ENCODE measurements at regions not wholly inside any gene's neighbourhood (a gene's known extent, or its start where the extent isn't known, plus 50 kb on each side); places are given as distances from the start of the nearest gene placed in this dataset.

DNA sequence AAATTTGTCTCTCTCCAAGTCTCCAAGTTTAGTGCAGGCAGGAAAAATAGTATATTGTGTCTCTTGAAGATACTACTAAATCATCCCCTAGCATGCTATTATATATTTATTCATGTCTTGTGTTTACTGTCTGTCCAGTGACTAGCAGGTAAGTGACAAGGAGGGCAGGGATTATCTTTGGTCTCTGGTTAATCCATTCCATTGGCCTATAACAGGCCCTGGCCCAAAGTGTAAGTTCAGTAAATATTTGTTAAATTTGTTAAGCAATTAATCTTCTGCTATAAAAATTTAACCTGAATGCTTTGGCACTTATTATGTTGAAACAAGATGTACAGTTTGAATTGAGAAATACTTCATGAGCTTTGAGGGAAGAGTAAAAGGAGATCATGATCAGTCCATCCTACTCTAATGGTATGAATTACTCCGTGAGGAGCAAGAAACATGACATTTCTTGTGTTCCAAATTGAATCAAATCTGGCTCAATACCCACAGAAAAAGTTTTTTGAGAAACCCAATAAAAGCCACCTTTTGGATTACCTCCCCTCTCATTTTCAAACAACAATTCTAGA is 219.7 kb downstream of the DTWD2 start (continued):
- TF ChIP-seq, protein P1, sequence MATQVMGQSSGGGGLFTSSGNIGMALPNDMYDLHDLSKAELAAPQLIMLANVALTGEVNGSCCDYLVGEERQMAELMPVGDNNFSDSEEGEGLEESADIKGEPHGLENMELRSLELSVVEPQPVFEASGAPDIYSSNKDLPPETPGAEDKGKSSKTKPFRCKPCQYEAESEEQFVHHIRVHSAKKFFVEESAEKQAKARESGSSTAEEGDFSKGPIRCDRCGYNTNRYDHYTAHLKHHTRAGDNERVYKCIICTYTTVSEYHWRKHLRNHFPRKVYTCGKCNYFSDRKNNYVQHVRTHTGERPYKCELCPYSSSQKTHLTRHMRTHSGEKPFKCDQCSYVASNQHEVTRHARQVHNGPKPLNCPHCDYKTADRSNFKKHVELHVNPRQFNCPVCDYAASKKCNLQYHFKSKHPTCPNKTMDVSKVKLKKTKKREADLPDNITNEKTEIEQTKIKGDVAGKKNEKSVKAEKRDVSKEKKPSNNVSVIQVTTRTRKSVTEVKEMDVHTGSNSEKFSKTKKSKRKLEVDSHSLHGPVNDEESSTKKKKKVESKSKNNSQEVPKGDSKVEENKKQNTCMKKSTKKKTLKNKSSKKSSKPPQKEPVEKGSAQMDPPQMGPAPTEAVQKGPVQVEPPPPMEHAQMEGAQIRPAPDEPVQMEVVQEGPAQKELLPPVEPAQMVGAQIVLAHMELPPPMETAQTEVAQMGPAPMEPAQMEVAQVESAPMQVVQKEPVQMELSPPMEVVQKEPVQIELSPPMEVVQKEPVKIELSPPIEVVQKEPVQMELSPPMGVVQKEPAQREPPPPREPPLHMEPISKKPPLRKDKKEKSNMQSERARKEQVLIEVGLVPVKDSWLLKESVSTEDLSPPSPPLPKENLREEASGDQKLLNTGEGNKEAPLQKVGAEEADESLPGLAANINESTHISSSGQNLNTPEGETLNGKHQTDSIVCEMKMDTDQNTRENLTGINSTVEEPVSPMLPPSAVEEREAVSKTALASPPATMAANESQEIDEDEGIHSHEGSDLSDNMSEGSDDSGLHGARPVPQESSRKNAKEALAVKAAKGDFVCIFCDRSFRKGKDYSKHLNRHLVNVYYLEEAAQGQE (IDR thresholded peaks at IDR 0.05; ENCODE audit: unreplicated experiment) = no peak

DNA sequence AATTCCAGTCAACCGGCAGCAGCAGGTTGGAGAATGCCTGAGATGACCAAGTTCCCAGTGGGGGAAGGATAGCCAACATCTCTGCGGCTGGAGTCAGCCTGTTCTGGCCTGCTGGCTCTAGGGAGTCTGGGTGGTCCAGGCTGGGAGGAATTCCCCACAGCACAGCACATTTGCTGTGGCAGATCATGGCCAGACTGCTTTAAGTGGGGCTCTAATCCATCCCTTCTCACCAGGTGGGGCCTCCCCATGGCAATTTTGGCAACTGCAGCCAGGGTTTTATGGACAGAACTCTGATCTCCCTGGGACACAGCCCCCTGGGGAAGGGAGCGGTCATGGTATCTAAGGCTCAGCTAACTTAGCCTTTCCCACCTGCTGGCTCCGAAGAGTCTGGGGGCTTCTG is 226.1 kb downstream of the DTWD2 start:
- DNase-seq (ENCODE audit: low spot score) (no peak), ATAC-seq (no peak)
- H4K20me1 ChIP-seq (replicated peaks; ENCODE audit: insufficient read depth) = no peaks in the 10 kb centered on the region
- no peak overlapping the region for H3K4me3 Mint-ChIP-seq
- no peak overlapping the region for H3K27ac ChIP-seq (ENCODE audit: low read depth)
- H3K36me3 Mint-ChIP-seq (ENCODE audit: low read depth) = no peaks in the 10 kb centered on the region
- no peak overlapping the region for H3K4me3 ChIP-seq
- 0 out of 2 replicates have a peak overlapping the region, but pooled peaks have one; percentile 47 for H2AFZ ChIP-seq
- H3K4me1 ChIP-seq (ENCODE audit: insufficient read depth) = no peaks in the 10 kb centered on the region
- no peaks in the 10 kb centered on the region for H3K4me1 Mint-ChIP-seq
- H3F3A ChIP-seq (replicated peaks; ENCODE audit: low read depth) = no peaks in the 10 kb centered on the region
- H3K9me3 Mint-ChIP-seq = peaks cover 3% of the 10 kb centered on the region; the same call in 1 of the 3 replicates
- no peak overlapping the region for H3K4me2 ChIP-seq
- no peaks in the 10 kb centered on the region for H3K79me2 ChIP-seq (replicated peaks; ENCODE audit: insufficient read depth)
- no peaks in the 10 kb centered on the region for H3K27me3 Mint-ChIP-seq (ENCODE audit: insufficient read depth, low read depth, poor library complexity)
- H3K36me3 ChIP-seq (ENCODE audit: insufficient read depth) = no peaks in the 10 kb centered on the region
- no peak overlapping the region for H3K27ac Mint-ChIP-seq
- no peaks in the 10 kb centered on the region; the same call in 1 of the 2 replicates for H3K9me2 ChIP-seq (ENCODE audit: insufficient read depth)
- H3K27me3 ChIP-seq (ENCODE audit: insufficient read depth) = no peaks in the 10 kb centered on the region
- no peak for TF ChIP-seq POLR2AphosphoS5 (IDR thresholded peaks at IDR 0.05; ENCODE audit: low read depth)
- TF ChIP-seq ZNF331 (CRISPR knock-in tag; IDR thresholded peaks at IDR 0.05; ENCODE audit: low read depth) = no peak
- TF ChIP-seq NANOG (IDR thresholded peaks at IDR 0.05; ENCODE audit: borderline replicate concordance) = no peak
- no peak for TF ChIP-seq JUNB (IDR thresholded peaks at IDR 0.05; ENCODE audit: unreplicated experiment)
- TF ChIP-seq ZNF114 (CRISPR knock-in tag; IDR thresholded peaks at IDR 0.05) = no peak
- no peak for TF ChIP-seq EZH2phosphoT487 (IDR thresholded peaks at IDR 0.05; ENCODE audit: unreplicated experiment)
- TF ChIP-seq STAT1 (IDR thresholded peaks at IDR 0.05; ENCODE audit: unreplicated experiment) = no peak
- TF ChIP-seq, protein P2, sequence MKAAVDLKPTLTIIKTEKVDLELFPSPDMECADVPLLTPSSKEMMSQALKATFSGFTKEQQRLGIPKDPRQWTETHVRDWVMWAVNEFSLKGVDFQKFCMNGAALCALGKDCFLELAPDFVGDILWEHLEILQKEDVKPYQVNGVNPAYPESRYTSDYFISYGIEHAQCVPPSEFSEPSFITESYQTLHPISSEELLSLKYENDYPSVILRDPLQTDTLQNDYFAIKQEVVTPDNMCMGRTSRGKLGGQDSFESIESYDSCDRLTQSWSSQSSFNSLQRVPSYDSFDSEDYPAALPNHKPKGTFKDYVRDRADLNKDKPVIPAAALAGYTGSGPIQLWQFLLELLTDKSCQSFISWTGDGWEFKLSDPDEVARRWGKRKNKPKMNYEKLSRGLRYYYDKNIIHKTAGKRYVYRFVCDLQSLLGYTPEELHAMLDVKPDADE (IDR thresholded peaks at IDR 0.05) = no peak
- TF ChIP-seq, protein P1 (IDR thresholded peaks at IDR 0.05; ENCODE audit: unreplicated experiment) = no peak
- TF ChIP-seq, protein P3, sequence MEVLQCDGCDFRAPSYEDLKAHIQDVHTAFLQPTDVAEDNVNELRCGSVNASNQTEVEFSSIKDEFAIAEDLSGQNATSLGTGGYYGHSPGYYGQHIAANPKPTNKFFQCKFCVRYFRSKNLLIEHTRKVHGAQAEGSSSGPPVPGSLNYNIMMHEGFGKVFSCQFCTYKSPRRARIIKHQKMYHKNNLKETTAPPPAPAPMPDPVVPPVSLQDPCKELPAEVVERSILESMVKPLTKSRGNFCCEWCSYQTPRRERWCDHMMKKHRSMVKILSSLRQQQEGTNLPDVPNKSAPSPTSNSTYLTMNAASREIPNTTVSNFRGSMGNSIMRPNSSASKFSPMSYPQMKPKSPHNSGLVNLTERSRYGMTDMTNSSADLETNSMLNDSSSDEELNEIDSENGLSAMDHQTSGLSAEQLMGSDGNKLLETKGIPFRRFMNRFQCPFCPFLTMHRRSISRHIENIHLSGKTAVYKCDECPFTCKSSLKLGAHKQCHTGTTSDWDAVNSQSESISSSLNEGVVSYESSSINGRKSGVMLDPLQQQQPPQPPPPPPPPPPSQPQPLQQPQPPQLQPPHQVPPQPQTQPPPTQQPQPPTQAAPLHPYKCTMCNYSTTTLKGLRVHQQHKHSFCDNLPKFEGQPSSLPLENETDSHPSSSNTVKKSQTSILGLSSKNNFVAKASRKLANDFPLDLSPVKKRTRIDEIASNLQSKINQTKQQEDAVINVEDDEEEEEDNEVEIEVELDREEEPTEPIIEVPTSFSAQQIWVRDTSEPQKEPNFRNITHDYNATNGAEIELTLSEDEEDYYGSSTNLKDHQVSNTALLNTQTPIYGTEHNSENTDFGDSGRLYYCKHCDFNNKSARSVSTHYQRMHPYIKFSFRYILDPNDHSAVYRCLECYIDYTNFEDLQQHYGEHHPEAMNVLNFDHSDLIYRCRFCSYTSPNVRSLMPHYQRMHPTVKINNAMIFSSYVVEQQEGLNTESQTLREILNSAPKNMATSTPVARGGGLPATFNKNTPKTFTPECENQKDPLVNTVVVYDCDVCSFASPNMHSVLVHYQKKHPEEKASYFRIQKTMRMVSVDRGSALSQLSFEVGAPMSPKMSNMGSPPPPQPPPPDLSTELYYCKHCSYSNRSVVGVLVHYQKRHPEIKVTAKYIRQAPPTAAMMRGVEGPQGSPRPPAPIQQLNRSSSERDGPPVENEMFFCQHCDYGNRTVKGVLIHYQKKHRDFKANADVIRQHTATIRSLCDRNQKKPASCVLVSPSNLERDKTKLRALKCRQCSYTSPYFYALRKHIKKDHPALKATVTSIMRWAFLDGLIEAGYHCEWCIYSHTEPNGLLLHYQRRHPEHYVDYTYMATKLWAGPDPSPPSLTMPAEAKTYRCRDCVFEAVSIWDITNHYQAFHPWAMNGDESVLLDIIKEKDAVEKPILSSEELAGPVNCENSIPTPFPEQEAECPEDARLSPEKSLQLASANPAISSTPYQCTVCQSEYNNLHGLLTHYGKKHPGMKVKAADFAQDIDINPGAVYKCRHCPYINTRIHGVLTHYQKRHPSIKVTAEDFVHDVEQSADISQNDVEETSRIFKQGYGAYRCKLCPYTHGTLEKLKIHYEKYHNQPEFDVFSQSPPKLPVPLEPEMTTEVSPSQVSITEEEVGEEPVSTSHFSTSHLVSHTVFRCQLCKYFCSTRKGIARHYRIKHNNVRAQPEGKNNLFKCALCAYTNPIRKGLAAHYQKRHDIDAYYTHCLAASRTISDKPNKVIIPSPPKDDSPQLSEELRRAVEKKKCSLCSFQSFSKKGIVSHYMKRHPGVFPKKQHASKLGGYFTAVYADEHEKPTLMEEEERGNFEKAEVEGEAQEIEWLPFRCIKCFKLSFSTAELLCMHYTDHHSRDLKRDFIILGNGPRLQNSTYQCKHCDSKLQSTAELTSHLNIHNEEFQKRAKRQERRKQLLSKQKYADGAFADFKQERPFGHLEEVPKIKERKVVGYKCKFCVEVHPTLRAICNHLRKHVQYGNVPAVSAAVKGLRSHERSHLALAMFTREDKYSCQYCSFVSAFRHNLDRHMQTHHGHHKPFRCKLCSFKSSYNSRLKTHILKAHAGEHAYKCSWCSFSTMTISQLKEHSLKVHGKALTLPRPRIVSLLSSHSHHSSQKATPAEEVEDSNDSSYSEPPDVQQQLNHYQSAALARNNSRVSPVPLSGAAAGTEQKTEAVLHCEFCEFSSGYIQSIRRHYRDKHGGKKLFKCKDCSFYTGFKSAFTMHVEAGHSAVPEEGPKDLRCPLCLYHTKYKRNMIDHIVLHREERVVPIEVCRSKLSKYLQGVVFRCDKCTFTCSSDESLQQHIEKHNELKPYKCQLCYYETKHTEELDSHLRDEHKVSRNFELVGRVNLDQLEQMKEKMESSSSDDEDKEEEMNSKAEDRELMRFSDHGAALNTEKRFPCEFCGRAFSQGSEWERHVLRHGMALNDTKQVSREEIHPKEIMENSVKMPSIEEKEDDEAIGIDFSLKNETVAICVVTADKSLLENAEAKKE (CRISPR knock-in tag; IDR thresholded peaks at IDR 0.05) = no peak
- no peak for TF ChIP-seq EZH2 (IDR thresholded peaks at IDR 0.05; ENCODE audit: low read depth, unreplicated experiment)

Data from GM23338 (cell line).